HG03520 (cell line): ENCODE measurements at regions not wholly inside any gene's neighbourhood (a gene's known extent, or its start where the extent isn't known, plus 50 kb on each side); places are given as distances from the start of the nearest gene placed in this dataset.
"Not testable (repeated sequence)": the region's sequence is repeated elsewhere in the genome, so short reads cannot be mapped to it uniquely, and the experiment has no call there.

Experiments used
- ATAC-seq: cut with Tn5 transposase; IDR thresholded peaks from one replicate; pipeline ENCODE4 v1.9.1; 2021; ENCODE audit warnings: mild to moderate bottlenecking, moderate library complexity; ENCODE audit not compliant: unreplicated experiment

- ATAC-seq, result no peak
Observed at GRCh38 chr10:63836666-63837442, 315.7 kb downstream of the REEP3 start.

GRCh38 chr10:63841761-63842160 lies 320.6 kb downstream of the REEP3 start:
- ATAC-seq, result no peak

- ATAC-seq, result no peak
Observed at GRCh38 chr10:63843107-63843506, 321.9 kb downstream of the REEP3 start.

GRCh38 chr10:63848871-63849270 lies 327.7 kb downstream of the REEP3 start:
- ATAC-seq, result not testable (repeated sequence)

GRCh38 chr10:63862860-63863259 lies 341.7 kb downstream of the REEP3 start:
- no peak for ATAC-seq

- no peak for ATAC-seq
Observed at GRCh38 chr10:63865210-63865609, 344.0 kb downstream of the REEP3 start.

- ATAC-seq, result peak; percentile 87
Observed at GRCh38 chr10:63866075-63866746, 345.0 kb downstream of the REEP3 start.

- peak; percentile 61 for ATAC-seq
Observed at GRCh38 chr10:63866747-63867140, 345.5 kb downstream of the REEP3 start.

GRCh38 chr10:63878428-63878827 lies 357.2 kb downstream of the REEP3 start:
- ATAC-seq, result no peak

- ATAC-seq, result no peak
Observed at GRCh38 chr10:63883861-63884260, 362.7 kb downstream of the REEP3 start.

GRCh38 chr10:63884426-63884825 lies 363.2 kb downstream of the REEP3 start:
- no peak for ATAC-seq

GRCh38 chr10:63885156-63885555 lies 364.0 kb downstream of the REEP3 start:
- ATAC-seq, result no peak

- ATAC-seq, result no peak
Observed at GRCh38 chr10:63886281-63887022, 365.3 kb downstream of the REEP3 start.

- ATAC-seq, result no peak
Observed at GRCh38 chr10:63887023-63887589, 365.9 kb downstream of the REEP3 start.

GRCh38 chr10:63887600-63888370 lies 366.6 kb downstream of the REEP3 start:
- ATAC-seq, result no peak

GRCh38 chr10:63889803-63890202 lies 368.6 kb downstream of the REEP3 start:
- ATAC-seq, result no peak

GRCh38 chr10:63896992-63897391 lies 375.8 kb downstream of the REEP3 start:
- no peak for ATAC-seq

GRCh38 chr10:63899673-63900300 lies 378.6 kb downstream of the REEP3 start:
- no peak for ATAC-seq

GRCh38 chr10:63901228-63901627 lies 380.0 kb downstream of the REEP3 start:
- peak; percentile 61 for ATAC-seq

- no peak for ATAC-seq
Observed at GRCh38 chr10:63901881-63902280, 380.7 kb downstream of the REEP3 start.
